ENCODE measurements at regions not wholly inside any gene's neighbourhood (a gene's known extent, or its start where the extent isn't known, plus 50 kb on each side); places are given as distances from the start of the nearest gene placed in this dataset.

GRCh38 chr7:155394413-155394812, 63.5 kb upstream of the EN2 start:
- H3K4me1 ChIP-seq (ENCODE audit: control insufficient read depth, extremely low read depth, insufficient read depth, low read length): no peaks in the 10 kb centered on the region
- no peaks in the 10 kb centered on the region for H3K9me1 ChIP-seq (ENCODE audit: control insufficient read depth, extremely low read depth, insufficient read depth, low read length)
- TF ChIP-seq CTCF (optimal IDR thresholded peaks at IDR 0.05 in 1 of 3, IDR thresholded peaks at IDR 0.05 in 1 of 3, conservative IDR thresholded peaks at IDR 0.05 in 1 of 3; ENCODE audit: extremely low read depth in 1 of 3, insufficient read depth in 2 of 3, low read length in 3 of 3): no peak
- no peak for TF ChIP-seq EZH2 (IDR thresholded peaks at IDR 0.05; ENCODE audit: low read length)
- FAIRE-seq: no peak
- H4K20me1 ChIP-seq (ENCODE audit: control insufficient read depth, extremely low read depth, insufficient read depth, low read length): no peaks in the 10 kb centered on the region
- H3K79me2 ChIP-seq (ENCODE audit: control insufficient read depth, insufficient read depth, low read length): no peaks in the 10 kb centered on the region
- DNase-seq (ENCODE audit: low read depth, low spot score): no peak
- no peak overlapping the region for H3K27ac ChIP-seq (ENCODE audit: control insufficient read depth, insufficient read depth, low read length)
- dilution Hi-C loops (cut with MboI; ENCODE audit: extremely low pct_ligation_motif_present, low sequenced_read_pairs): no loop called here
- no peak overlapping the region for H3K4me3 ChIP-seq (ENCODE audit: control insufficient read depth in 2 of 3, extremely low read depth in 1 of 3, insufficient read depth in 2 of 3, low read depth in 1 of 3, low read length in 3 of 3)
- H3K27me3 ChIP-seq (ENCODE audit: control insufficient read depth, extremely low read depth, insufficient read depth, low read length): peaks cover 3% of the 10 kb centered on the region
- no peak overlapping the region for H3K4me2 ChIP-seq (ENCODE audit: control insufficient read depth, extremely low read depth, insufficient read depth, low read depth, low read length)
- H2AFZ ChIP-seq (ENCODE audit: control insufficient read depth, low read length): no peak overlapping the region
- H3K36me3 ChIP-seq (ENCODE audit: control insufficient read depth in 2 of 2, extremely low read depth in 1 of 2, insufficient read depth in 2 of 2, low read length in 2 of 2): no peaks in the 10 kb centered on the region
- H3K9ac ChIP-seq (ENCODE audit: control insufficient read depth, extremely low read depth, insufficient read depth, low read length): no peak overlapping the region
- no peaks in the 10 kb centered on the region for H3K9me3 ChIP-seq (ENCODE audit: control insufficient read depth, low read depth, low read length)

DNA sequence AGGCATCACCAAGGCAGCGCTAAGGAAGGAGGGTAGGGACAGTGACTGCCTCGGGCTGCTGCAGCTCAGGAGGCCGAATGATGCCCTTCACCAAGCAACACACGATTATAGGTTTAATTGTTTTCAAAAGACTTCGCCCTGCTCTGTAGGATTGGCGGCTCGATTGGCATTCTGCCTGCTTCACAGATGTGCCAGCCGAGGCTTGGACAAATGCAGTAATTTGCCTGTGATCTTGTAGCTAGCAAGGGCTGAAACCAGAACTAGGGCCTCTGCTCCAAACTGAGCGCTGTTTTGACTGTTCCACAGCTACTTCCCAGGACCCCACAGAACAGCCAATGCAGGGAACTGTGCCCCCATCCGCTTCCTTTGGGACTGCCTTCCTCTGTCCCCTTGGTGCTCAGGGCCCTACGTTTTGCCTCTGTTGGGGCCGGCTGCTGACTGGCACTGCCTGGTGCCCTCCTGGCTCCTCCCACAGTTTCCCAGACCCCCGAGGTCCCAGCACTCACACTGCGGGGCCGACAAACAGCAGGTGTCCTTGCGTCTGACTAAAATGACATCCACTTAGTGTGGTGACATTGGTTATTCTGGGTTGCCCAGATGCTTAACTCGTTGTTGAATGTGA, 62.6 kb upstream of the EN2 start:
- no peak overlapping the region for H3K9ac ChIP-seq (ENCODE audit: control insufficient read depth, extremely low read depth, insufficient read depth, low read length)
- no peaks in the 10 kb centered on the region for H3K9me1 ChIP-seq (ENCODE audit: control insufficient read depth, extremely low read depth, insufficient read depth, low read length)
- H3K79me2 ChIP-seq (ENCODE audit: control insufficient read depth, insufficient read depth, low read length): no peaks in the 10 kb centered on the region
- no peaks in the 10 kb centered on the region for H3K9me3 ChIP-seq (ENCODE audit: control insufficient read depth, low read depth, low read length)
- DNase-seq (ENCODE audit: low read depth, low spot score) (no peak), FAIRE-seq (no peak)
- peaks cover 3% of the 10 kb centered on the region for H3K27me3 ChIP-seq (ENCODE audit: control insufficient read depth, extremely low read depth, insufficient read depth, low read length)
- TF ChIP-seq EZH2 (IDR thresholded peaks at IDR 0.05; ENCODE audit: low read length) (no peak), CTCF (optimal IDR thresholded peaks at IDR 0.05 in 1 of 3, IDR thresholded peaks at IDR 0.05 in 1 of 3, conservative IDR thresholded peaks at IDR 0.05 in 1 of 3; ENCODE audit: extremely low read depth in 1 of 3, insufficient read depth in 2 of 3, low read length in 3 of 3) (no peak)
- H4K20me1 ChIP-seq (ENCODE audit: control insufficient read depth, extremely low read depth, insufficient read depth, low read length): no peaks in the 10 kb centered on the region
- H3K27ac ChIP-seq (ENCODE audit: control insufficient read depth, insufficient read depth, low read length): no peak overlapping the region
- dilution Hi-C loops (cut with MboI; ENCODE audit: extremely low pct_ligation_motif_present, low sequenced_read_pairs): no loop called here
- no peaks in the 10 kb centered on the region for H3K4me1 ChIP-seq (ENCODE audit: control insufficient read depth, extremely low read depth, insufficient read depth, low read length)
- no peak overlapping the region for H2AFZ ChIP-seq (ENCODE audit: control insufficient read depth, low read length)
- no peak overlapping the region for H3K4me3 ChIP-seq (ENCODE audit: control insufficient read depth in 2 of 3, extremely low read depth in 1 of 3, insufficient read depth in 2 of 3, low read depth in 1 of 3, low read length in 3 of 3)
- H3K4me2 ChIP-seq (ENCODE audit: control insufficient read depth, extremely low read depth, insufficient read depth, low read depth, low read length): no peak overlapping the region
- H3K36me3 ChIP-seq (ENCODE audit: control insufficient read depth in 2 of 2, extremely low read depth in 1 of 2, insufficient read depth in 2 of 2, low read length in 2 of 2): no peaks in the 10 kb centered on the region
